HUDEP-2 (cell line): ENCODE measurements at regions not wholly inside any gene's neighbourhood (a gene's known extent, or its start where the extent isn't known, plus 50 kb on each side); places are given as distances from the start of the nearest gene placed in this dataset.

Experiments
- DNase-seq, 76 experiments: peaks; one replicate each; lab custom pipeline; 2025; ENCODE audit not compliant: unreplicated experiment in 76 of 76; lab: John Stamatoyannopoulos, UW

DNA sequence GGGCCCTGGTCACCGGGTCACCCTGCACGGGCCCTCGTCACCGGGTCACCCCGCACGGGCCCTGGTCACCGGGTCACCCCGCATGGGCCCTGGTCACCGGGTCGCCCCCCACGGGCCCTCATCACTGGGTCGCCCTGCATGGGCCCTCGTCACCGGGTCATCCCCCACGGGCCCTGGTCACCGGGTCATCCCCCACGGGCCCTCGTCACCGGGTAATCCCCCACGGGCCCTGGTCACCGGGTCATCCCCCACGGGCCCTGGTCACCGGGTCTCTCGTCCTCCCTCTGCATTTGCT is 77.6 kb downstream of the RIPK4 start:
- no peak for DNase-seq

DNA sequence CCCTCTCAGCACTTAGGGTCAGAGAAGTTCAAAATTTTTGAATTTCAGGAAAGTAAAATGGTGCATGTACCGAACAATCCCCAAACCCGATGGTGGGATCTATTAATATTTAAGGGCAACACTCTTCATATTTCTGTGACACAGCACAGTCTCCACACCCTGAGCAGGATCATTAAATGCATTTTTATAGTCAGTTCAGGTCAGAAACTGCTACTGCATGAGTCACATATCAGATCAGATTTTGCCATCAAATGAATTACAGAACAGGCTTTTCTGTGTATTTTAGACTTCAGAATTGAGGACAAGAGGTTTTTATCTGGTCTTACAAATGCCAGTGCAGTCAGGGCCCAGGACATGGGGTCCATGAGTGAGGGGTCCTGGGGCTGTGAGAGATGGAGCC is 79.2 kb downstream of the RIPK4 start:
- no peak for DNase-seq

DNA sequence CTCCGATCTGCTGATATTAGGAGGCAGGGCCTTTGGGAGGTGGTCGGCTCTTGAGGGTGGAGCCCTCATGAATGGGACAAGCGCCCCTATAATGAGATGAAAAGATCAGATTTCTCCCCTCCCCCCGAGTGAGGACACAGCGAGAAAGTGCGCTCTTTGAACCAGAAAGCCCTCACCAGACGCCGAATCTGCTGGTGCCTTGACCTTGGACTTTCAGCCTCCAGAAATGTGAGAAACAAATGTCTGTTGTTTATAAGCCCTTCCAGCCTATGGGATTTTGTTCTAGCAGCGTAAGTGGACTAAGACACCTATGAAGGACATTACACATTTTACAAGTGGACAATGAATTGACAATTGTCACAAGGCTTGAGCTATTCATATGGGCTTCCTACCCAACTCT is 80.2 kb downstream of the RIPK4 start:
- no peak for DNase-seq

DNA sequence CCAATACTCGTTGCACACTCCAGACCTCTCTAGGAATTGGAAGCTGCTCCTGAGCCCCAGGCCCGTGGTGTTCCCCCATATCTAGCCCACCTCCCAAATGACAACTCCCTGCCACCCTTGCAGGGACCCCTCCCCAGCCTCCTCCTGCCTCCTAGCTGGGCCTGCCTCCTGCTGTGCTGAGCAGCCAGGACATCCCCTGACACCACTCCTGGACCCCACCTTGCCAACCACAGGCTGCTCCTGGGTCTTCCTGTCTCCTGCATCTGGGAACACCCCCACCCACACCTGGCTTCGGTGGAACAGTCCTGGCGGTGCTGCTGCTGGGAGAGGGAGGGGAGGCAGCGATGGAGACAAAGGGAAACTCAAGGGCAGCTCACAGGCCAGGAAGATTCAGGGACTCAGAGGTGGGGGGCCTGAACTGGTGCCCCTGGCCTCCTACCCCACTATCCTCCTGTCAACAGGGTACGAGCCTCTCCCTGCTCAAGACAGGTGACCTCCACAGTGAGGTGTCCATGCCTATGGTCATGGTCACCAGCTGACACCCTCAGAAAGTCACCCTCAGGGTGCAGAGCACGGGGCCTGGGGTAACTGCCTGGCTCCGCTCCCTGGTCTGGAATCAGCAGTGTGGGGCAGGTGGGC is 81.2 kb downstream of the RIPK4 start:
- no peak for DNase-seq

DNA sequence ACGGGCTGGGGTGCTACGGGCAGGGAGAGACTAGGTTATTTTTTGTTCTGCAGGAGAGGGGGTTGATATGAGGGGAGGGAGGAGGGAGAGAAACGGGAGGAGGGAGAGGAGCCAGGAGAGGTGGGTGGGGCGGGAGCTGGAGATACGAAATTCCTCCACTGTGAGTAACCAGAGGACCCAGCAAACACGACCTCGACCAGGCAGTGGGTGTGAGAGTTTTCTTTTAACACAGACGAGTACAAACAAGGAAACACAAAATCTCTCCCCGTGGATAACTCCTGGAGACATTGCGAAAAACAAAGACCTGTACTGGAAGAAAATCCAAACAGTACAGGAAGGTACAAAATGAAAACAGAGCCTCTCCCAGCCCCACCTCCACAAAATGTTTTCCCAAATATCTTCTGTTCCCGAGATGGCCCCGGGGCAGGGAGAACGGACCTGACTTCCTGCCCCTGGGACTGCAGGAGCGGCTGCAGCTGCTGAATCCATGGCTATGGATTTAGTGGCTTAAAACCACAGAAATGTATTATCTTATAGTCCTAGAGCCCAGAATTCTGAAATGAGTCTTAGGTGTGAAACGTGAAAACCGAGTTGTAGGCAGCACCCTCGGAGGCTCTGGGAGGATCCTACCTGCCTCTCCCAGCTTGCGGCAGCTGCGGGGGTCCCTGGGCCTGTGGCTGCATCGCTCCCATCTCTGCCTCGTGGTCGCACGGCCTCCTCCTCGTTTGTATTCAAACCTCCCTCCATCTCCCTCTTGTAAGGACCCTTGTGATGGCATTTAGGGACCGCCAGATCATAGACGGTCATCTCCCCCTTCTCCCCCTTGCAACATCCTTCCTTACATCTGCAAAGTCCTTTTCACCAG is 82.2 kb downstream of the RIPK4 start:
- no peak for DNase-seq

DNA sequence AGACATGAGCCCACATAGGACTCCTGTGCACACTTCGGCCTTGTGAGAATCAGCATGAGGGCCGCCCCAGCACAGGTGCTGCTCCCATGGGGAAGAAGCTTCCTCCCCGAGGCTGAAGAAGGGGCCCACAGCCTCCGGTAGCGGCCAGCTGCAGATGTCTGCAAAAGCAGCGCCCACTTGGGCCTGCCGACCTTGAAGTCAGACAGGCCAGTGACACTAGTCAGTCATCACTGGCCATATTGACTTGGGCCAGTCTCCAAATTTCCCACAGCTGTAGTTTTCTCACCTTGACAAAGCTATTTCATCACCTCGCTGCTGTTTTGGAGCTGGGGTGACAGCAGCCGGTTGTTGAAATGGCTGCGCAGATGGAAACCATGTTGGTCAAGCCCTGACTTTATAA is 83.0 kb downstream of the RIPK4 start:
- no peak for DNase-seq

DNA sequence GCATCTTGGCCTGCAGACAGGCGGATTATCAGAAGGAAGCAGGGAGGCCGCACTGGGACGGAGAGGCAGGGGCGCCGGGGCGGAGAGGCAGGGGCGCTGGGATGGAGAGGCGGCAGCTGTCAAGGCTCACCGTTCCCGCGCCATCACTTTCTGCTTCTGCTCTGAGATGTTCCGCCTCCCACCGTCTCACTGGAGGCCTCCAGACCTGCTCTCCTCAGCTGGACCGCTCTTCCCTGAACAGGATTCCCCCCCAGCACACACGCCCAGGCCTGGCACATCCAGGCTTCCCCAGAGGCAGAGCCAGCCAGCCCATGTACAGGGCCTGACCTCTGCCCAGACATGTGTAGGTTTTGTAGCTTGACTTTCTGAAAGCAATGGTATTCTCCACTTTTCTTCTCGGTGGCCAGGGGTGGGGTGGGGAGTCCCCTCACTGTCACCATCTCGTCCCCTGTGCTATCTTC is 84.1 kb downstream of the RIPK4 start:
- DNase-seq, result no peak

DNA sequence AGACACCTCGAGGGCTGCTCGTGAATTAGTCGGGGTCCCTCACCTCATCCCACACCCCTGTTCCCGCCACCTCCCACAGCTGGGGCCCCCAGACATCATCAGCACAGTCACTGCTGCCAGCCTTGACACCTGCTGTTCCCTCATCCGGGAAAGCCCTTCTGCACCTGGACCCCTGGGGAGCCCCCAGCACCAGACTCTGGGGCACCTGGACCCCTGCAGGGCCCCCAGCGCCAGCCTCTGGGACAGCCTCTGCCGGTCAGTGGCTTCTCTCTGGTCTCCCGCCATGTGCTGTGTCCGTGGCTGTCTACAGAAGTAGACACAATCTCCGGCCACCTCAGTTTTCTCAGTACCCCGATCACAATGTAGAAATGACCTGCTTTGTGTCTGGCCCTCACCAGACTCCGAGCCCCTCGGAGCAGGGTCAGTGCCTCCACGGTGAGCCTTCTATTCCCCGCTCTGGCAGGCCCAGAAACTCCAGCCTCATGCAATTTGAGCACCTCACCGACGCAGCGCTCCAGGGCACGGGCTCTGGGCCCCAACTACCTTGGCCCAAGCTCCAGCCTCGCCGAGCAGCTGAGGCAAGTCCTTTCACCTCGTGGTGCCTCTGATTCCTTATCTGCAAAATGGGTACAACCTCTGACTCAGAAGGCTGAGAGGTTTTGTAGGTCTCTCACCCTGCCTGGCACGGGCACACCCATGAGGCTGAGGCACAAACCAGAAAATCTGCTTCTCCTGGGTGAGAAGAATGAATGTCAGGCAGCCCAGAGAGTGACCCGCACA is 84.7 kb downstream of the RIPK4 start:
- no peak for DNase-seq

DNA sequence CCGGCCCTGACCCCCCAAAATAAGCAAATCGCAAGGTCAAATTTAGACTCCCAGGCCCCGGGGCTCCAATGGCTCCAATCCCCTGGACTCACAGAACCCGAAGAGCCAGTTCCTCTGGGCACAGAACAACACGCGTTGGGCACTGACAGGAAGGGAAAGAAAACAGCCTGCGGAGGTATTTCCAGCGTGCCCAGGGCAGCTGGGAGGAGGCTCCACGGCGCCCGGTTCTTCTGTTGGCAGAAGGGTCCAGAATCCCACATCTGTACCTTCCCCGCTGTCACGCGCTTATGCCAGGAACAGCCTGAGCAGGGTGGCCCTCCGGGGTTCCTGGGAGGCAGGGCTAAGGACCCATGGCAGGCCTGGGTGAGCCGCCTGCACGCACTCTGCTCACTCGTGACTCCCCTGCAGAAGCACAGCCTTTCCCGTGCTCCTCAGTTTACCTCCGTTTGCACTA is 85.5 kb downstream of the RIPK4 start:
- DNase-seq, result no peak

DNA sequence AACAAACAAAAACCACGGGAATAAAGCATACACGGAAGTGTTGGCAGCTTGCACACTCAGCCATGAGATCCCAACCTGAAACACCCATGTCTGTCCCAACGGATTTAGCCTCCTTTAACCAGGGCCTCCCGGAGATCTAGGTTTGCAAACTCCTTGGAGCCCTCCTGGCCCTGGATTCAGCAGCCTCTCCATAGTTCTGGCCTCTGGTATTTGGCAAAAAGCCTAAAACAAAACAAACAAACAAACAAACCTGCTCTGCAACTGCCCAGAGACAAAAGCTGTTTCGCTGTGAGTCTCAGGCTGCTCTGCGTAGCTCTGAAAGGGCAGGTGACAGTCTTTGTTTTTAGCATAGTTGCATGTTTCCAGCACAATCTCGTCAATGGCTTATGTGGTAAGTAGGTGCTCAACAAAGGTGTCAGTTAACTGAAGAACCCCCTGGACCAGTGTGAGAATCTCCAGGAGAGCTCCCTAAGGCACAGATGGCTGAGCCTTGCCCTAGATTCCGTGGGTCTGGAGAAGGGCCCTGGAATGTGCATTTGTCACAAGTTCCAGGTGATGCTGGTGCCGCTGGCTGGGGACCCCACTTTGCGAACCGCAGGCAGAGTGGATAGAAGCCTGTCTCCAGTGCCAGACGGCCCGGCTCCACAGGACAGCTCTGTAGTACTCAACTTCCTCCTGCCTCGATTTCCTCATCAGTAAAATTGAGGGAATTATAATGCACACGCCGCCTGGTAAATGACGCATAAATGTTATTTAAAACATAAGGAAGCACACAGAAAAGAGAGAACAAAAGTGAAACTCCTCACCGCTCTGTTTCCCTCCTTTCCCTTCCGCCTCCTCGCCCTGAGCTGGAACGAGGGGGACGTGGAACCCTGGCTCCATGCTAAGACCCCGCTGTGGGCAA is 86.2 kb downstream of the RIPK4 start:
- DNase-seq, result no peak

DNA sequence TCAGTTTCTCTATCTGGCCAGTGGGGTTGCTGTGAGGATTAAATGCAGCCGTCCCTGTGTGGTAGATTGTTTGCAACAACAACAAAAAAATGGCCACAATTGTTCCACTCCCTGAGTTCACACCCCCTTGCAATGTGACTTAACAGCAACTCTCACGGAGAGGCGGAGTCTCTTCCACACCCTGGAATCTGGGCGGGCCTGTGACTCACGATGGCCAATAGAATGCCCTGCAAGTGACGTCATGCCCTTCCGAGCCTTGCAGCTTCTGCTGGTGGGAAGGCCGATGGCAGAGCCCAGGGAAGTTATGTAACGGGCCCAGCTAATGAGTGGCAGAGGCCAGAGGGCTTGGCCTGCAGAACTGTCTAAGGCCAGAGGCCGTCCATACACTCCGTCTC is 87.9 kb downstream of the RIPK4 start:
- DNase-seq, result peak in 71 of 76 experiments; percentile 12 to 86 (median 63)

DNA sequence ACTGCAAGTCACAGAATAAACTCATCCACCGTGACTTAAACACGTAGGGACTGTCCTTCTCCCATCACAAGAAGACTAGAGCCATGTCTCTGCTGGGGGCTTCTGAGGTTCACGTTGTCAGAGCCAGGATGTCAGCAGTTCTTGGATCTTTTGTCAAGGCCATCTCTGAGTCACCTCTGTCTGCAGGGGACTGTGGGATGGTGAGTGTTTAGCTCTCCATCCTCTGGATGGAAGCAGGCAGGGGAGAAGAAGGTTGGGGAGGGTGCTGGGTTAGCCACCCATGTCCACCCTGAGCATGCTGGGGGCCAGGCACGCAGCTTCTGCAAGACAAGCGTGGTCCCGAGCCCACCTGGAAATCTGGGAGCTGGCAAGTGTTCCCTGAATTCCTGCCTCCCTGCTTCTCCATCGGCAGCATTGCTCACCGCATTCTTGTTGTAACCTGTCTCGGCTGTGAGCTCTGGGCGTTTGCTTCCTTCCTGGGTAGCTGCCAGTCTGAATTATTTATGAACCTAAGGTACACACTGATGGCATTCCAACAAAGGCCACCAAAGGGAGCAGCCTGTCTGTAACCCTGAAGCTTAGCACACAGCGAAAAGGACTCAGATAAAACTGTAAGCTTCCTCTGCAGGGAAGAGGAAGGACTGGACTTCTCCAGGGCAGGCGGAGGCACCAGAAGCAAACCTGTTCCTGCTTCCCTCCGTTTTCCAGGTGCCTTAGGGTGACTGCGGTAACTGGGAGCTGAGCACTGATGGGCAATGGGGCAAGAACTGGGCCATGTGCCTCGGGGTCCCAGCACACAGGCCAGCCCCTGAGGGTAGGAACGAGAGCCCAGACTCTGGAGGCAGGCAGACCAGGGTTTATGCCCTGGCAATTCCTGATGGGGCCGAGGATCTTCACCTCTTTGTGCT is 88.6 kb downstream of the RIPK4 start:
- DNase-seq, result no peak

DNA sequence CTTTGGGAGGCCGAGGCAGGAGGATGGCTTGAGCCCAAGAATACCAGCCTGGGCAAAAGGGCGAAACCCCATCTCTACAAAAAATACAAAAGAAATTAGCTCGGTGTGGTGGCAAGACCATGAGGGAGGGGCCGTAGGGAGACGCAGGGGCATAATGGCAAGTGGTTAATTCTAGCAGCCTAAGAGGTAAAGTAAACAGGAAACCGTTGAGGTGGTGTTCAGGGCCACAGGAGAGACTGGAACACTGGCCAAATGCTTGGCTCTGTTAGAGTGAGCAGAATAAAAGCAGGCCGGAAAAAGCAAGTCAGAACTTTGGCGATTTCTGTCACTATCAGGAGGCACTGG is 89.2 kb downstream of the RIPK4 start:
- DNase-seq, result no peak

DNA sequence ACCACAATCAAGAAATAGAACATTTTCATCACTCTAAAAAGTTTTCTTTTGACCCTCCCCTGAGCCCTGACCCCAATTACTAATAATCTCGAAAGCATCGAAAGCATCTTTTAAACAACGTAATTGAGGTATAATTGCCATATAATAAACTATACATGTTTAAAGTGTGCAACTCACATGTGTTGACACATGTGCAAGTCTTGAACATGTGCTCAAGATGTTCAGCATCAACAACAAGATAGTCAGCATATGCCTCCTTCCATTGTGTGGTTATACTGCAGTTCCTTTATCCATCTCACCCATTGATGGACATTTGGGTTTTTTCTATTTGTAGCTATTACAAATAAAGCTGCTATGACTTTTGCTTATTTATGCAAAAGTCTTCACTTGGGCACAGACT is 90.7 kb downstream of the RIPK4 start:
- no peak for DNase-seq

DNA sequence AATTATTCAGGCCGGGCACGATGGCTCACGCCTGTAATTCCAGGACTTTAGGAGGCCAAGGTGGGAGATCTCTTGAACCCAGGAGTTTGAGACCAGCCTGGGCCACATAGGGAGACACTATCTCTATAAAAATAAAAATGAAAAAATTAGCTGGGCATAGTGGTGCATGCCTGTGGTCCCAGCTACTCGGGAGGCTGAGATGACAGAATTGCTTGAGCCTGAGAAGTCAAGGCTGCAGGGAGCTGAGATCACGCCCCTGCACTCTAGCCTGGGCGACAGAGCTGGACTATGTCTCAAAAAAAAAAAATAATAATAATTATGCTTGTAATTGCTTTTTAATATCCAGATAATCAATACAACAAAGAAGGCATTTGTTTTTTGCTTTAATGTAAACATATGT is 91.3 kb downstream of the RIPK4 start:
- DNase-seq, result no peak

DNA sequence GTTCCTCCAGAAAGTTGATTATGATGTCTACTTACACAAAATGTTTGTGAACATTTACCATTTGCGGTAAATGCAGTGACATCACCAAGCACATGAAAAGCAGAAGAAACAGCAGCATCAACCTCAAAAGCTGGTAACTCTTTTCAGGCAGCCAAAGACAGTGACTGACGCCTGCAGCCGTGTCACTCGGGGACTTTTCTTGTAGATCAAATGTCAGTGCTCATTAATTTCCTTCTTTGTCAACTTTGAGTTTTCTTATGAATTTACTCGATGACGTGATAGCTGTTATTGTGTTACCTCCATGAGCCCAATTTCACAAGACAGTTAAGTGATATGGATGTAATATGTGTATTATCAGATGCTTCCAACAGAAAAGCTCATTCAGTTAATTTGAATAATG is 92.5 kb downstream of the RIPK4 start:
- no peak for DNase-seq

DNA sequence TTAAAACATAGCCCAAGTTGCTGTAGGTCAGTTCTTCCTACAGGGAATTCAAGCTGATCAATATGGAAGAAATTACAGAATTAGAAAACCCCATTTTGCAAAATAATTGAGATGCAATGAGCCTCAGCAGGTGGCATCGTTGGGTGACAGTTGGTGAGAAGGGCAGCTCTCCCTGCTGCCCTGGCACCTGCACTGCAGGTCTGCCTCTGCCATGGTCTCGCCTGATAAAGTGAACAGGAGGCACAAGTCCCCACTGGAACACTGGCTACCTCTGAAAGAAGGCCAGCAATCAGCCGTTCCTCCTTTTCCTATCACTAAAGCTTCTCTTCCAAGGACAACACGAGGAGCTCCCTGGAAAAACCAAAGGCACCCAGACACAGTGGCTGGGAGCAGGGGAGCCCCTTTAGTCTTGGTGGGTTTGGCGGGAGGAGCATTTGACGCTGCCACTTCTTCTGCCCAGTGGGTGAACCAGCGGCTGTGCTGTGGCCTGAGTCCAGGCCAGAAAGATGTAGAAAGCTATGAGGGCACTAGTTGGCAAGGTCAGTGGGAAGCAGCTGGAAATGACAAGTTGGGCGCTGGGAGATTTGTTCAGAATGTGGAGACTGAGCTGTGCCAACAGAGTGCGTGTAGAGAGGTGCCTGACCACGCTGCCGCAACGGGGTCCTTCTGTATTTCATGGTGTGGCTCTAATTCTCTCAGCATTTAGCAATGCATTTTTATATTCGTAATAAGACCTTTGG is 93.1 kb downstream of the RIPK4 start:
- DNase-seq, result no peak

DNA sequence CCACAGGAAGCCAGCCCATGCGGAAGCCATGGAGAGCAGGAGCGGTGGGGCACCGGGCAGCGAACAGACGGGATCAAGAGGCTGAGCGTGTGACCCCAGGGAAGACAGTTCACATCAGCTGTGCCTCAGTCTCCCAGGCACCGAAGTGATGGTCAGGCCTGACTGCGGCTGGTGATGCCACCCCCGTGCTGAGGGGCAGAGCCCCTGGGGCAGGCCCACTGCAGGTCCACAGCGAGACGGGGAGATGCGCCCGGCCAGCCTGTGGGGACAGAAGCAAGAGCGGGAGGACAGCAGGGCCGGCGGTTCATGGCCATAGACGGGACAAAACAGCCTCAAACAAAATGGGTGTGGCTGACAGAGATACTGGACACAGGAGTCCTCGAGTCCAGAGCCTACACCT is 93.8 kb downstream of the RIPK4 start:
- no peak for DNase-seq

DNA sequence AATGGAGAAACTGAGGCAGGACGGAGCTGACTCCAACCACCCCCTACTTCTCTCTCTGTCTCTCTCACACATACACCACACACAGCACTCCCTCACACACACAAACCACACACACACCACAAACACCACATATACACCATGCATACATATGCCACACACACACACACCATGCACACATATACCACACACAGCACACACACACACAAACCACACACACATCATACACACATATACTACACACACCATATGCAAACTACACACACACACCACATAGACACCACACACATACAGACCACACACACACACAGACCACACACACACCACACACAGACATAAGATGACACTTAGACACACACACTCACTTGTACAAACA is 94.3 kb downstream of the RIPK4 start:
- no peak for DNase-seq
